Ovary (tissue), 7 donors: ENCODE measurements at regions not wholly inside any gene's neighbourhood (a gene's known extent, or its start where the extent isn't known, plus 50 kb on each side); places are given as distances from the start of the nearest gene placed in this dataset.

Experiments used
- DNase-seq, 5 donors: peaks; one replicate each; pipeline ENCODE4 v3.0.0-alpha.2; 2019 to 2020
- H3K27ac ChIP-seq, 2 donors: fragments of 200-600 bp; one replicate each; pipeline versions ENCODE4 v1.5.1 to v1.8.0; 2019 to 2022
- H3K27me3 ChIP-seq: fragments of 200-600 bp; one replicate; pipeline ENCODE4 v1.8.0; 2022
- H3K36me3 ChIP-seq: fragments of 200-600 bp; sonication (generic); one replicate; pipeline ENCODE4 v1.5.1; 2019
- H3K4me1 ChIP-seq: one replicate; pipeline ENCODE4 v1.8.1; 2013; ENCODE audit warnings: mild to moderate bottlenecking, moderate library complexity; ENCODE audit not compliant: insufficient read depth
- H3K4me3 ChIP-seq: fragments of 200-600 bp; sonication (generic); one replicate; pipeline ENCODE4 v1.5.1; 2017
- H3K9me3 ChIP-seq, 2 donors: fragments of 200-600 bp in 1 of 2; sonication (generic) in 1 of 2; one replicate each; pipeline versions ENCODE4 v1.5.1 to v1.8.1; 2013 to 2019; ENCODE audit warnings: mild to moderate bottlenecking in 1 of 2, moderate library complexity in 1 of 2
- CTCF ChIP-seq, 3 donors: fragments of 450-650 bp in 2 of 3; fragments of 200-600 bp in 1 of 3; IDR thresholded peaks; one replicate each; pipeline versions ENCODE4 v1.5.1 to v1.8.0; 2016 to 2022; ENCODE audit warnings: antibody characterized with exemption in 3 of 3, mild to moderate bottlenecking in 1 of 3
- EP300 ChIP-seq: sonication (generic); formaldehyde crosslinking; IDR thresholded peaks from one replicate; pipeline ENCODE4 v1.6.1; 2017; ENCODE audit warnings: antibody characterized with exemption
- POLR2A ChIP-seq: fragments of 450-650 bp; IDR thresholded peaks from one replicate; pipeline ENCODE4 v1.6.1; 2017; ENCODE audit warnings: antibody characterized with exemption, mild to moderate bottlenecking, moderate library complexity
- WGBS, 3 donors: extraction: QIAGEN DNeasy Blood & Tissue Kit in 1 of 3; methylation state at CpG; one replicate each; pipeline versions ENCODE4 v1.1.5 to v1.1.7; 2013 to 2017; 5-methylcytosine and 5-hydroxymethylcytosine counted together
- intact Hi-C, 4 donors: fragments of 100-400 bp; cut with DNase I; formaldehyde crosslinking; loops; one replicate each; pipeline versions ENCODE4 v1.11.0 to v1.15.1; 2022 to 2023
- donor health status: DM: no; HTN: no; CAD: no; lungs with moderate emphysema.
- donor health status: DM: no; HTN: no; CAD: no.
- donor health status: Bipolar disorder and iron deficiency.
- donor health status: DM: no; HTN: no; CAD: no.
- donor health status: DM: yes; HTN: yes; CAD: no.

GRCh38 chr4:27629532-27630225 is 769.0 kb downstream of the STIM2 start:
- no peaks in the 10 kb centered on the region for H3K27me3 ChIP-seq
- no peak overlapping the region for H3K4me3 ChIP-seq
- 78 to 85% (median 85%) methylated on average over 7 of the region's 7 CpGs for WGBS, 3 donors
- intact Hi-C loops: no loop called here
- no peak overlapping the region for H3K27ac ChIP-seq
- no peaks in the 10 kb centered on the region for H3K36me3 ChIP-seq
- H3K9me3 ChIP-seq: no peaks in the 10 kb centered on the region
- no peaks in the 10 kb centered on the region for H3K4me1 ChIP-seq
- TF ChIP-seq POLR2A (no peak), CTCF (IDR thresholded peaks at IDR 0.05) (no peak), EP300 (no peak)
- DNase-seq: no peak

DNA sequence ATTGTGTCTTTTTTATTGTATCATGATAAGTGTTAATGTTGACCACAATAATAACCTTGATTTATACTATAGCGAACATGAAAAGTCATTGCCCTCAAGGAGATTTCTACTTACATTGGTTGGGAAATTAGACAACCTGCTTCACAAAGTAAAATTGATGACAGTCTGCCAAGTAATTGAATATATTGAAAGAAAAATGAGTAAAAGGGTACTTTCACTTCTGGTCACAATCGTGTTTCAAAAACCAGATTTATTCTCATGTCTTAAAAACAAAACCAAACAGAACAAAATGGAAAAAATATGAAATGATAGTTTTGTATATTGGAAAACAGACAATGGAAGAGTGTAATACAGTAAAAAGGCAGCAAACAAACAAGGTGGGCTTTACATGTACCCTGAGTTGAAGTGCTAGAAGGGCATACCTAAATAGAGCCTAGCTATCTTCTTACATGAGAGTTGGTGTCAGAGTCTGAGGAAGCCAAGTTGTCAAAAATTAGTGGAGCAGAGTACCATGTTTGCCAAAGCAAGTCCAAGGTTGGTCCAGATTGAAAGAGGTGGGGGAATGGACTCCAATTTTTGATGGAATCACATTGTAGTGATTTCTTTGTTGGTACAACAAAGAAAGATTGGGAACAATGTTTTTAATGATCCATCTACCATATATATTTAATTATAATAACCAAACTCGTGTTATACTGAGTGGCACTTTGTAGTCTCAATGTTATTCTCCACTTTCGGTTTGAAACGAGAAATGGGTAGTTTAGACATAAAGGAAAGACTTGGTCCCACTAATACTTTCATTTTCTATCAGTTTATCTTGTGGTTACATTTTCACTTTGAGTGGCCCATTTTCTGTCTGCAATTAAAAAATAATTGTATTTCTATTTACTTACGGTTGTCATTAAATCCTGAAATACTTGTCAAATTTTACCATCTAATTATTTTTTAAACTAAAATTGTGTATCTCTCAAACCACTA is 775.6 kb downstream of the STIM2 start:
- intact Hi-C loops: no loop called here
- no peaks in the 10 kb centered on the region for H3K27me3 ChIP-seq
- H3K9me3 ChIP-seq: no peaks in the 10 kb centered on the region
- TF ChIP-seq POLR2A: no peak
- no peak for TF ChIP-seq EP300
- TF ChIP-seq CTCF (IDR thresholded peaks at IDR 0.05): no peak
- no peaks in the 10 kb centered on the region for H3K4me1 ChIP-seq
- H3K27ac ChIP-seq: no peak overlapping the region
- no peak for DNase-seq
- 93% methylated on average over 6 of the region's 6 CpGs for WGBS, 3 donors
- H3K4me3 ChIP-seq: no peak overlapping the region
- no peaks in the 10 kb centered on the region for H3K36me3 ChIP-seq

DNA sequence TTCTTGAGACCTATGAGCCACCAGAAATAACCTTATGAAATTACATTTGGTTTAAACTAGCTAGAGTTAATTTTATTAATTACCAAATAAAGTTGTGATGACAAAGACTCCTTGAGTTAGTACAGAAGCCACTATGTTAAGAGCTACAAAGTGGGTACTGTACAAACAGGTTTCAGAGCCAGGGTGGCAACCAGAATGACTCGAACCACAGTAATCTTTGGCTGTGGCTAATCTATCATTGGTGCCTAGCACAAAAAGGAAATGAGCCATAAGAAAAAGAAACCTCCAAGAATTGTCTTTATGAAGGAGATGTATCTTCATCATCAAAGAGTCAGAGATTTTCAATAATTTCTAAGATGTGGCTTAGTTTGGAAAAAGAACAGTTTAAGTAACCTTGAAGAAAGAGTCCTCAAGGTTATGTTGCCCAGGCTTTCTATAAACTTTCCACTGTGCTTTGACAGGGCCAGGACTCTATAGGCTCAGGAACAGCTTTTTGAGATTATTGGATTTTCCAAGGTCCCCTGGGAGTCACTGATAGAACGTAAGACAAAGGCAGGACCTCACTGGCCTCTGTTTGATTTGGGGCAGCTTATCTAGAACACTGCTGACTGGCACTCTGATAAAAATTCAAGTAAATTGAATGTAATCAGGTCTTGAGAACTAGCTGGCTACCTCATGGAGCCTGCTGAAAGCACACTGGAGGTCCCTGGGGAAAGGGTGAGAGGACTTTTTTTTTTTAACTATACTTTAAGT is 777.7 kb downstream of the STIM2 start:
- Histone ChIP-seq H3K9me3 (no peaks in the 10 kb centered on the region), H3K27ac (no peak overlapping the region), H3K27me3 (no peaks in the 10 kb centered on the region), H3K4me1 (no peaks in the 10 kb centered on the region), H3K36me3 (no peaks in the 10 kb centered on the region), H3K4me3 (no peak overlapping the region)
- 39 to 60% (median 44%) methylated on average over 2 of the region's 2 CpGs for WGBS, 3 donors
- no peak for TF ChIP-seq EP300
- TF ChIP-seq CTCF (IDR thresholded peaks at IDR 0.05): no peak
- TF ChIP-seq POLR2A: no peak
- no peak for DNase-seq
- intact Hi-C loops: no loop called here

- intact Hi-C loops: no loop called here
- H3K36me3 ChIP-seq: no peaks in the 10 kb centered on the region
- no peak overlapping the region for H3K27ac ChIP-seq
- H3K9me3 ChIP-seq: no peaks in the 10 kb centered on the region
- H3K4me3 ChIP-seq: no peak overlapping the region
- no peaks in the 10 kb centered on the region for H3K27me3 ChIP-seq
- DNase-seq: no peak
- H3K4me1 ChIP-seq: no peaks in the 10 kb centered on the region
- TF ChIP-seq POLR2A (no peak), EP300 (no peak), CTCF (IDR thresholded peaks at IDR 0.05) (no peak)
Observed at GRCh38 chr4:27643101-27643500, 782.5 kb downstream of the STIM2 start.
